ENCODE measurements at regions not wholly inside any gene's neighbourhood (a gene's known extent, or its start where the extent isn't known, plus 50 kb on each side); places are given as distances from the start of the nearest gene placed in this dataset.

DNA sequence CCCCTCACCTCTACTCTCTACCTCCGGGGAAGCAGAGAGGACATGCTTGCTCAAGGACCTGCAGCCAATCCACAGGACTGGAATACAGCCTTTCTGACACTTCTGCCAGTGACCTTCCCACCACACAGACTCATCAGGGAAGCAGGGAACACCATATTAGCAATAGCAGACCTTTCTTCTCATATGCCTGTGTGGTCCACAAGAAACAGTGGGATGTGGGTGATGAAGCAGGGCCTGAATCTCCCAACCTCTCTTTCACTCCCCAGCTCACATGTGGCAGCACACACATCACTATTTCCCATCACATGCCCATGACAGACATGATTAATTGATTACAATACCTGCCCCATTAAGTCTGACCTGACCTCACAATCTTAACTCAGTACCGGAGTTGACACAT is 695.1 kb downstream of the MATN1 start:
- ChIA-PET CTCF (interaction anchor here (1.6 kb wide), 1 partner anchor 9 kb away, joined by 4 read pairs; no protein-coding TSS in a partner anchor), POLR2A (no interaction called here)
- DNase-seq (ENCODE audit: extremely low spot score), result no peak
- TF ChIP-seq CTCF (IDR thresholded peaks at IDR 0.05; ENCODE audit: control extremely low read depth, extremely low read depth, low read depth, missing control alignments), result no peak

DNA sequence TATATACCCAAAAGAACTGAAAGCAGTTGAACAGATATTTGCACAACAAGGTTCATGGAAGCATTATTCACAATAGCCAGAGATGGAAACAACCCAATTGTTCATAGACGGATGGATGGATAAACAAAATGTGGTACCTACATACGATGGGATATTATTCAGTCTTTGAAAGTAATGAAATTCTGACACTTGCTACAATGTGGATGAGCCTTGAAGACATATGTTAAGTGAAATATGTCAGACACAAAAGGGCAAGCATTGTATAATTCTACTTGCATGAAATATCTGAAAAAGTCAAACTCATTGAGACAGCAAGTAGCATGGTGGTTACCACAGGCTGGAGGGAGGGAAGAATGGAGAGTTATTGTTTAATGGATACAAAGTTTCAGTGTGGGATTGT is 696.1 kb downstream of the MATN1 start:
- POLR2A ChIA-PET, result no interaction called here

GRCh38 chr1:30024411-30025195 is 698.8 kb downstream of the MATN1 start:
- TF ChIP-seq CTCF (IDR thresholded peaks at IDR 0.05; ENCODE audit: control extremely low read depth, extremely low read depth, low read depth, missing control alignments), result no peak
- ChIA-PET POLR2A (no interaction called here), CTCF (no interaction called here)
- DNase-seq (ENCODE audit: extremely low spot score), result no peak

More for the DNA sequence above, 696.1 kb downstream of the MATN1 start:
- CTCF ChIA-PET, result no interaction called here
- TF ChIP-seq CTCF (IDR thresholded peaks at IDR 0.05; ENCODE audit: control extremely low read depth, extremely low read depth, low read depth, missing control alignments), result no peak
- no peak for DNase-seq (ENCODE audit: extremely low spot score)

DNA sequence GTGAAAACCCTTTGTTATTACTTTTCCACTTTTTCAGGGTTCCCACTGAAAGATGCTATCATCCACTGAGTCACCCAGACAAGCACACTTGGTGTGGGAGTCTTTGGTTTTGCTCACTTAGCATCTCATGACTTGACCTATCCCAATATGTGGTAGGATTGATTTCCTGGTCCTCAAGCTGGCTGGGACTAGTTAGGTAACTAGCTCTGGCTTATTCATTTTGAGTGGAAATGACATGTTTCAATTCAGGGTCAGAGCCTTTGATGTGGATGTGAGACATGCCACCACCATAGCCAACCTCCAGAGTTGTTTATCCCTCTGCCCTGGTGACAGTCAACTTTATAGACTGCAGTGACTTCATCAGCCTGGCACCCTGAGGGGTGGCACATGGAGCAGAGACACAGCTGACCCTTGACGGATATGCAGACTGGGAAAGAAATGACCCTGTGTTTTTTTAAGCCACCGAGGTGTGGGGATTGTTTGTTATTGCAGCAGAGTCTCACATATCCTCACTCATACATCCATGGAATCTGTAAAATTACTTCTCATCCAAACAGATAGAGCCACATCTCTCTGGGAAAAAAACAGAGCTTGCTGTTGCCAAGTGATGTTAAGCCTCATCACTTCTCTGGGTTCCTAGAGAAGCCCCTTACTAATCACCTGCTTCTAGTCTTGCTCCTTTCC is 699.9 kb downstream of the MATN1 start:
- CTCF ChIA-PET, result no interaction called here

DNA sequence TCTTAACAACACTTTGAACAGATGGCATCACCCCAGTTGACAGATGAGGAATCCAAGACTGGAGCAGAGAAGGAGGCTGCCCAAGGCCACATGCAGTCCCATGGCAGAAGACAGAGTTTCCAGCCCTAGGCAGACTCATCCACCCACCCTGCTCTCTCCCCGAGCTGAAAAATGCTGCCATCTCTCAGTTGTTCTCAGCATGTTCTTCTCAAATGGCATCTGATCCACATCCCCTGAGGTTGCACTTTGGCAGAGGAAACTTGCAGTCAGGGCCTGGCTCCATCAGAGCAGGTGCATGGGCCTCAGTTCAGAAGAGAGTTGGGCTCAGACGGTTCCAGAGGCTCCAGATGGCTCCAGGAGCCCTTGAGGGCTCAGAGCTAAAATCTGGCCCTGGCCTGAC is 709.4 kb downstream of the MATN1 start:
- DNase-seq (ENCODE audit: extremely low spot score), result no peak
- POLR2A ChIA-PET, result no interaction called here
- CTCF ChIA-PET, result no interaction called here
- no peak for TF ChIP-seq CTCF (IDR thresholded peaks at IDR 0.05; ENCODE audit: control extremely low read depth, extremely low read depth, low read depth, missing control alignments)

More for the DNA sequence above, 699.9 kb downstream of the MATN1 start:
- DNase-seq (ENCODE audit: extremely low spot score), result no peak
- POLR2A ChIA-PET, result no interaction called here
- no peak for TF ChIP-seq CTCF (IDR thresholded peaks at IDR 0.05; ENCODE audit: control extremely low read depth, extremely low read depth, low read depth, missing control alignments)

DNA sequence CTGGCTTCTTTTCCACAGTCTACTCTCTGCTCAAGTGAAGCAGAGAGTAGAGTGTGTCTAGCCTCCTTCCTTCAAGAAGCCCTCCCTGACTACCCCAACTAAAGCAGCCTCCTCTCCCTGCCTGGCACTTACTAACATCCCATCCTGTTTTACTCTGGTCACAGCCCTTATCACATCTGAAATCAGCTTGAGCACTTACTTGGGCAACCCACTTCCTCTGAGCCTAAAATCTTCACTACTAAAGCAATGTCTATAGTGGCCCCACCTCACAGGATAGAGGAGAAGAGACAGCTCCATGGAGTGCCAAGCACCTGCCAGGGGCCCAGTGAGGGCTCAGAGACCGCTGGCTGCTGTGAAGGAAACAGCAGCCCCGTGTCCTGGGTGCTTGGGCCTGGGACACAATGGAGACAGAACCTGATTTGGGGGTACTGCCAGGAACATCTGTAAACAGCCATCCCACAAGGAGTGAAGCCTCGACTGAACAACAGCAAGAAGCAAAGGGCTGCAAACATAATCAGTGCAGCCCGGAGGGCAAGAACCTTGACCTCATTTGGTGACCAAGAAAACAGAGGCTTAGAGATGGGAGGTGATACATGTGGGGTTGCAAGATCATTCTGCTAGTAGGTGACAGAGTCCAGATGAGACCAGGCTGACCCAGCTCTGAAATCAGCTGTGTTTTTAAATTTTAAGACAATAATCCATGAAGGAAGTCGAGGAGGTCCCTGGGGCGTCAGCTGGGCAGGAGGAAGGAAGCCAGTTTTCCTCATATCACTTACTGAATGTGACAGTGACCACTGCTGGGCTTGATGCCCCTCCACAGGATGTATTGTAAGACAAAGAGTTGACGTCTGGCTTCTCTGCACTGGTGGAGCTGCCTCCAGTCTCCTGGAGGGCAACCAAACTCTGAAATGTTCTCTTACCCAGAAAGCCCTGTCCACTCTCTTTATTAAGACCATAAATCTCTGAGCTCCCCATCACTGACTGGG is 710.6 kb downstream of the MATN1 start:
- CTCF ChIA-PET, result interaction anchor here (1.3 kb wide), 1 partner anchor 21 kb away, joined by 3 read pairs; no protein-coding TSS in a partner anchor
- POLR2A ChIA-PET, result no interaction called here
- no peak for DNase-seq (ENCODE audit: extremely low spot score)
- no peak for TF ChIP-seq CTCF (IDR thresholded peaks at IDR 0.05; ENCODE audit: control extremely low read depth, extremely low read depth, low read depth, missing control alignments)

Measured in GM10248 (cell line).